ENCODE measurements at regions not wholly inside any gene's neighbourhood (a gene's known extent, or its start where the extent isn't known, plus 50 kb on each side); places are given as distances from the start of the nearest gene placed in this dataset.
"Not testable (repeated sequence)": the region's sequence is repeated elsewhere in the genome, so short reads cannot be mapped to it uniquely, and the experiment has no call there.

DNA sequence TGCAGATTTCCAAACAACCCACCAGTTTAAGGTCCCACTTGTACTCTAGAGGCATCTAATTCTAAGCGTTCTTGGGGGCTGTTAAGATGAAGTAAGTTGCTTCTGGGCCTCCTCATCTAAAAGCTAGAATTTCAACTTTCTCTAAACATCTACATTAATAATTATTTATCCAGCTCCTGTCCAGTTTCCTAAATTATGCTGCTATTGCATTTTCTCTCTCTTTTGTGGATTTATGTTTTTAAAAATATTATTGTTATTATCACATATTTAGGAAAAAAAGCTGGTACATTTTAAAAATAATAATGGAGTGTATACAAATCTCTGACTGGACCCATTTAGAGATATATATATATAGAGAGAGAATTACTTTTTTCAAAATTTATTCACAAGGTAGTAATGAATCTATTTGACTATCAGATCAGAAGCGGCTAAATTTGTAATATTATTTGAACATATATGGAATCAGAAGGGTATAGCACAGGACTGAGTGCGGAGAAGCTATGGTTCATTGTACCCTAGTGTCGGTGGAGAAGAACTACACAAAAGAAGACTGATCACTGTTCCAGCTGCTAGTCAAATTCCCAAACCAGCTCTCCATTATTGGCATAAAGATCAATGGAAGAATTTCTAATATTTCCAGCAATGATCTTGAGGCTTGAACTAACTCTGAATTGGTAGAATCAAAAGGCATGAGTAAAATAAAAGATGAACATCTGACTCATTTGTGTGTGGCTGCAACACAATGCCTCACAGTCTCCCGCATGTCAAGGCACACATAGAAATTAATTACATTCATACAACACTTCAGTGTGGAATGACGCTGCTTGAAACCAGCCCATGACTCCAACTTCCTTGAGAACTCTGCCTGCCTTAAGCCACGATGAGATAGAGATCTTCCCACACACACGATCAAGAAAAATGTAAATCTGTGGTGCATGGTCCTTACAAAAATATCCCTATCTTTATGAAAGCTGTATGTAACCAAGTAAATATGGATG, 433.4 kb upstream of the OR4E1 start:
- TF ChIP-seq, protein P1, sequence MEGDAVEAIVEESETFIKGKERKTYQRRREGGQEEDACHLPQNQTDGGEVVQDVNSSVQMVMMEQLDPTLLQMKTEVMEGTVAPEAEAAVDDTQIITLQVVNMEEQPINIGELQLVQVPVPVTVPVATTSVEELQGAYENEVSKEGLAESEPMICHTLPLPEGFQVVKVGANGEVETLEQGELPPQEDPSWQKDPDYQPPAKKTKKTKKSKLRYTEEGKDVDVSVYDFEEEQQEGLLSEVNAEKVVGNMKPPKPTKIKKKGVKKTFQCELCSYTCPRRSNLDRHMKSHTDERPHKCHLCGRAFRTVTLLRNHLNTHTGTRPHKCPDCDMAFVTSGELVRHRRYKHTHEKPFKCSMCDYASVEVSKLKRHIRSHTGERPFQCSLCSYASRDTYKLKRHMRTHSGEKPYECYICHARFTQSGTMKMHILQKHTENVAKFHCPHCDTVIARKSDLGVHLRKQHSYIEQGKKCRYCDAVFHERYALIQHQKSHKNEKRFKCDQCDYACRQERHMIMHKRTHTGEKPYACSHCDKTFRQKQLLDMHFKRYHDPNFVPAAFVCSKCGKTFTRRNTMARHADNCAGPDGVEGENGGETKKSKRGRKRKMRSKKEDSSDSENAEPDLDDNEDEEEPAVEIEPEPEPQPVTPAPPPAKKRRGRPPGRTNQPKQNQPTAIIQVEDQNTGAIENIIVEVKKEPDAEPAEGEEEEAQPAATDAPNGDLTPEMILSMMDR (conservative IDR thresholded peaks at IDR 0.05; ENCODE audit: low read depth, low read length) = peak; percentile 10
- H3K4me3 ChIP-seq (ENCODE audit: low read length) = no peak overlapping the region
- no peak for DNase-seq (ENCODE audit: low read depth)

DNA sequence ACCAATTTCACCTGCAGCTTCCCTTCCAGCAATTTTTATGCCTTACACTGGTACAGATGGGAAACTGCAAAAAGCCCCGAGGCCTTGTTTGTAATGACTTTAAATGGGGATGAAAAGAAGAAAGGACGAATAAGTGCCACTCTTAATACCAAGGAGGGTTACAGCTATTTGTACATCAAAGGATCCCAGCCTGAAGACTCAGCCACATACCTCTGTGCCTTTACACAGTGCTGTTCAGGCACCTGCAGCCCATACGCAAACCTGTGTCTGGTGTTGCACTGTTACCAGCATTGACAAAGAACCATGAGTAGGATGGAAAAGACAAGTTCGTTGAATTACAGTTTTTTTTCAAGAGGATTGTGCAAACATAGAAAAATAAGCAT, 432.0 kb upstream of the OR4E1 start:
- H3K4me3 ChIP-seq (ENCODE audit: low read length) = no peak overlapping the region
- TF ChIP-seq, protein P1 (conservative IDR thresholded peaks at IDR 0.05; ENCODE audit: low read depth, low read length) = no peak
- no peak for DNase-seq (ENCODE audit: low read depth)

DNA sequence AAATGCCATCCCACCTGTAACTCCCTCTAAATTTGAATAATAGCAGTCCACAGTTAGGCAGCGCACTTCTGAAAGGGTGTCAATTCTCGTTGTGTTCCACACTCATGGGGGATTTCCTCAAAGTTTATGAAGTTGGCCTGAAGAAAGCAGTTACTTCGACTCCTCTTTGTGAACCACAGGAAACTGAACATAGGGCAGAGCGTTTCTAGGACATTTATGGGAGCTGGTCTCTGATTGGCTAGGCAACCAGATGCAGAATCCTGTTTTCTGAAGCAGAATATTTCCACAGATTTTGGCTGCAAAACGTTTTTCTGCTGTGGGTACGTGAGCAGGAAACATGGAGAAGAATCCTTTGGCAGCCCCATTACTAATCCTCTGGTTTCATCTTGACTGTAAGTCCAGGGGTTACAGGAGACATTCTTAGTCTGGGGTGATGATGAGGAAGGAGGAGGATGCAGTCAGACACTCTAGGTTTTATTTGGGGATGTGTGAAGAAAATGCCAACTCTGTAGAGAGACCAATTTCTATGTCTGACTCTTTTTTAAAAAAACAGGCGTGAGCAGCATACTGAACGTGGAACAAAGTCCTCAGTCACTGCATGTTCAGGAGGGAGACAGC, 431.5 kb upstream of the OR4E1 start:
- DNase-seq (ENCODE audit: low read depth) = no peak
- TF ChIP-seq, protein P1 (conservative IDR thresholded peaks at IDR 0.05; ENCODE audit: low read depth, low read length) = no peak
- H3K4me3 ChIP-seq (ENCODE audit: low read length) = no peak overlapping the region

DNA sequence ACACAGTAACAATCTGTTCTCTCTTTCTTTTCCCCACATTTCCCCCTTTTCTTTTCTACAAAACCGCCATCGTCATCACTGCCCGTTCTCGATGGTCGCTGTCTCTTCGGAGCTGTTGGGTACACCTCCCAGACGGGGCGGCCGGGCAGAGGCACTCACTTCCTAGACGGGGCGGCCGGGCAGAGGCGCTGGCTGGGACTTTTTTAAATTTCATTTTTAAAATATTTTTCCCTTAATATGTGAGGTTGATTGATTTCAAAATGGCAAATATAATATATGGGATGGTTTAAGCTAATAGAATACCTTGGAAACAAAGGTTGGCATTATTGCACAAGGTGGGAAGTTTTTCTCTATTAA, 427.1 kb upstream of the OR4E1 start:
- DNase-seq (ENCODE audit: low read depth); H3K4me3 ChIP-seq (ENCODE audit: low read length): not testable (repeated sequence)

DNA sequence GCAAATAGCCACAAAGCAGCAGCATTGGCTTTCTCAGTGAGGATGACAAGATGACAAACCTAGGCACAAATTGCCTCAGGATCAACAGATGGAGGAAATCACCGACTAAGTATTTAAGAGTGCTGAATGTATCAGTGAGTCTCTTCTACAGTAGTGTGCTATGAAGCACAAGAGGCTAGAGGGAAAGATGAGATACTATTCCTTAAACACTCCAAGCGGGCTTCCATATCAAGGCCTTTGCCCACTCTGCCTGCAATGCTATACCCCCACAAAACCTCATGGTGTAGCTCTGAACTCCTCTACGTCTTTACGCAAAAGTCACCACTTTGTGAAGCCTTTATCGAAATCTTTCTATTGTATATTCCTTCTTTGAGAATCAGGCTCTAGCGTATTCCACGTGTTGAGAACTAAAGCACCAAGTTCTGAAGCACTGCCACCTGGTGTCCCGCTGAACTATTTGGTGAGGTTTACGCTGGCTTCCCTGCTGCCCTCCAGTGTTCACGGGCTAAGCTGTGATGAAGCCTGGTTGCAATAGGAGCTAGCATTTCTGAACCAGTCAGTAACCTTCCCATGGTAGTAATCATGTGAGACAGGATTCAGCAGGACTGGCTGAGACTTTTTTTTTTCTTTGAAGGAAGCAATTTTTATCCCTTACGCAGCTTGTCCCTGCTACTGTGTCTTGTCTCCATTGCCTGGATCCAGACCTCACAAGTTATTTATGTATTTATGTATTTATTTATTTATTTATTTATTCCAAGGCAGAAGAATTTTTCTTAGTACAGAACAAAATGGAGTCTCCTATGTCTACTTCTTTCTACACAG, 426.5 kb upstream of the OR4E1 start:
- TF ChIP-seq, protein P1 (conservative IDR thresholded peaks at IDR 0.05; ENCODE audit: low read depth, low read length) = peak; percentile 77
- H3K4me3 ChIP-seq (ENCODE audit: low read length) = no peak overlapping the region
- peak; percentile 63 for DNase-seq (ENCODE audit: low read depth)

DNA sequence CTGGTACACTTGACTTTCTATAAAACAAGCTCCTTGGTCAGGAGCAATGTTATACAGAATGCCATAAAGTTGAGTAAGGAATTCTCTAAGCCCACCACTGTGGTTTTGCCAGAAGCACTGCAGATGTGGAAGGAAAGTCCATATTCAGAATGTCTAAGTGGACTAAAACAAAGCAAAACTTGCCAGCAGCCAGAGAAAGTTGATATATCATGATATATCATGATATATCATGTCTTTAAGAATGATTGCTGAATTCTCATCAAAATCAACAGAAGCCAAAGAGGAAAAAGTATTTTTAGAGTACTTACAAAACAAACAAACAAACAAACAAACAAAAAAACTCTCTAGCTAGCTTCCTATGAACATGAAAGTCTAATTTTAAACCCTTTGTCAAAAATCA, 424.8 kb upstream of the OR4E1 start:
- no peak for DNase-seq (ENCODE audit: low read depth)
- TF ChIP-seq, protein P1 (conservative IDR thresholded peaks at IDR 0.05; ENCODE audit: low read depth, low read length) = no peak
- no peak overlapping the region for H3K4me3 ChIP-seq (ENCODE audit: low read length)

DNA sequence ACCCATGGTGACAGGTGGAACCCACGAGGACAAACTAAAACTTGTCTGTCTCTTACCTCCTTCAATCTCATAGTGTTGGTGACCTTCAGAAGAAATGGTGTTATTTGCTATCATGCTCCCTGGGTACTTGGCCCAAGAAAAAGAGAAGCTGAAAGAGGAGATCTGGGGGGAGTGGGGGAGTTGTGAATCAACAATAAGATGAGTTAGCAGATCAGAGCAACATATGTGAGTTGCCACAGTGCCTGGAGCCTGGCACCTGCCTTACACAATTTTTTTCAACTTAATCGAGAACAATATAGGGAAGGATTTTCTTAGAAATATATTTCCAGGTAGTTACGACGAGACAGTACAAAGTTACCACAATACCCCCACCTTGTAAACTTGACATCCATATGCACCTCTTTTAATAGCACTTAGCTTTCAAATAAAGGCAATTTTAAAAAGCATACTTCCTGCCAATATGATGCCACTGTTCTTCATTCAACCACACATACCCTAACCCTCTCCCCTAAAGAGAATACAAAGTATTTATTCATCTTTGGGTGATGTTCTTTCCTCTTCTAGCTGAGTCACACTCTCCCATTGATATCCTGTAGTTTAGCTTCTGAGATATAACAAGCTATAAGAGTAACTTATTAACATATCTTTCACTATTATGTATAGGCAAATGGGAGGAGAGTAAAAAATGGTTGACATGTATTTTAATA, 424.1 kb upstream of the OR4E1 start:
- no peak overlapping the region for H3K4me3 ChIP-seq (ENCODE audit: low read length)
- DNase-seq (ENCODE audit: low read depth) = no peak
- TF ChIP-seq, protein P1 (conservative IDR thresholded peaks at IDR 0.05; ENCODE audit: low read depth, low read length) = no peak

Measured in retinal pigment epithelial cell (primary cell).